ENCODE measurements at regions not wholly inside any gene's neighbourhood (a gene's known extent, or its start where the extent isn't known, plus 50 kb on each side); places are given as distances from the start of the nearest gene placed in this dataset.

DNA sequence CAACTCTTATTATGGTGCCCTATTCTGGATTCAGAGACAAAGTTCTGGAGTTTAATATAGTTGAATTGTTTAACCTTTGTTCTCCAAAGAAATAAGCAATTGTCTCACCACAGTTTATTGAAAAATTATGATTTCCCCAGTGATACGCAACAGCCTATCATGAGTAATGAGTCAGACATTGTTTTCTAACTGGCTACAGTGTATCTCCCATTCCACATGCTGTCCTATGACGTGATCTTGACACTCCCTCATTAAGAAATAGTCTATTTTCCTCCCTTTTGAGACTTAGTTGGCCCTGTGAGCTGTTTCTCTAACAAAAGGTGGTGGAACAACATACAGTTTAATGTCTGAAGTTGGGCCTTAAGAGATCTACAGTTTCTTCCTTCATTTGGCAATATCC, 1290.6 kb upstream of the CDH6 start (continued):
- TF ChIP-seq EZH2 (IDR thresholded peaks at IDR 0.05; ENCODE audit: low read depth, unreplicated experiment): no peak
- no peak for TF ChIP-seq EZH2phosphoT487 (IDR thresholded peaks at IDR 0.05; ENCODE audit: unreplicated experiment)
- no peak for TF ChIP-seq REST (IDR thresholded peaks at IDR 0.05; ENCODE audit: unreplicated experiment)
- no peak for TF ChIP-seq POLR2AphosphoS5 (IDR thresholded peaks at IDR 0.05; ENCODE audit: low read depth)
- TF ChIP-seq ZNF331 (CRISPR knock-in tag; IDR thresholded peaks at IDR 0.05; ENCODE audit: low read depth): no peak
- TF ChIP-seq, protein P1, sequence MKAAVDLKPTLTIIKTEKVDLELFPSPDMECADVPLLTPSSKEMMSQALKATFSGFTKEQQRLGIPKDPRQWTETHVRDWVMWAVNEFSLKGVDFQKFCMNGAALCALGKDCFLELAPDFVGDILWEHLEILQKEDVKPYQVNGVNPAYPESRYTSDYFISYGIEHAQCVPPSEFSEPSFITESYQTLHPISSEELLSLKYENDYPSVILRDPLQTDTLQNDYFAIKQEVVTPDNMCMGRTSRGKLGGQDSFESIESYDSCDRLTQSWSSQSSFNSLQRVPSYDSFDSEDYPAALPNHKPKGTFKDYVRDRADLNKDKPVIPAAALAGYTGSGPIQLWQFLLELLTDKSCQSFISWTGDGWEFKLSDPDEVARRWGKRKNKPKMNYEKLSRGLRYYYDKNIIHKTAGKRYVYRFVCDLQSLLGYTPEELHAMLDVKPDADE (IDR thresholded peaks at IDR 0.05): no peak
- no peak for TF ChIP-seq JUNB (IDR thresholded peaks at IDR 0.05; ENCODE audit: unreplicated experiment)

DNA sequence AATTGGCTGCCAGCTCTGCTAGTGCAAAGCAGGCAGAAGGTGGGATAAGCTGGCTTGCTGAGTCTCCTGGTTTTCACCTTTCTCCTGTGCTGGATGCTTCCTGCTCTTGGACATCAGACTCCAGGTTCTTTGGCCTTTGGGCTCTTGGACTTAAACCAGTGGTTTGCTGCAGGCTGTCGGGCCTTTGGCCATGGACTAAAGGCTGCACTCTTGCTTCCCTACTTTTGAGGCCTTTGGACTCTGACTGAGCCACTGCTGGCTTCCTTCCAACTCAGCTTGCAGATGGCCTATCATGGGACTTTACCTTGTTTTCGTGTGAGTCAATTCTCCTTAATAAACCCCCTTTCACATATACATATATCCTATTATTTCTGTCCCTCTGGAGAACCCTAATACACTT, 1293.9 kb upstream of the CDH6 start:
- no peaks in the 10 kb centered on the region for H3K9me2 ChIP-seq (ENCODE audit: insufficient read depth)
- Mint-ChIP-seq H3K27ac (no peak overlapping the region), H3K4me1 (peaks cover 8% of the 10 kb centered on the region; the same call in 2 of the 3 replicates), H3K36me3 (ENCODE audit: low read depth) (no peaks in the 10 kb centered on the region), H3K27me3 (ENCODE audit: insufficient read depth, low read depth, poor library complexity) (peaks cover 4% of the 10 kb centered on the region), H3K9me3 (no peaks in the 10 kb centered on the region), H3K4me3 (no peak overlapping the region)
- H3K79me2 ChIP-seq (replicated peaks; ENCODE audit: insufficient read depth): no peaks in the 10 kb centered on the region
- H3K27ac ChIP-seq (ENCODE audit: low read depth): no peak overlapping the region
- H4K20me1 ChIP-seq (replicated peaks; ENCODE audit: insufficient read depth): no peaks in the 10 kb centered on the region
- ATAC-seq (no peak), DNase-seq (ENCODE audit: low spot score) (no peak)
- no peaks in the 10 kb centered on the region for H3F3A ChIP-seq (replicated peaks; ENCODE audit: low read depth)
- H3K36me3 ChIP-seq (ENCODE audit: insufficient read depth): no peaks in the 10 kb centered on the region
- H2AFZ ChIP-seq: no peak overlapping the region
- no peak overlapping the region for H3K4me3 ChIP-seq
- H3K4me1 ChIP-seq (ENCODE audit: insufficient read depth): no peaks in the 10 kb centered on the region
- no peak overlapping the region for H3K4me2 ChIP-seq
- TF ChIP-seq REST (IDR thresholded peaks at IDR 0.05; ENCODE audit: unreplicated experiment) (no peak), CREB1 (CRISPR knock-in tag; IDR thresholded peaks at IDR 0.05; ENCODE audit: low read depth) (no peak), NANOG (IDR thresholded peaks at IDR 0.05; ENCODE audit: borderline replicate concordance) (no peak)
- no peaks in the 10 kb centered on the region for H3K27me3 ChIP-seq (ENCODE audit: insufficient read depth)

Data from GM23338 (cell line).